Neural progenitor cell (in vitro differentiated cells): ENCODE measurements at regions not wholly inside any gene's neighbourhood (a gene's known extent, or its start where the extent isn't known, plus 50 kb on each side); places are given as distances from the start of the nearest gene placed in this dataset.
"Not testable (repeated sequence)": the region's sequence is repeated elsewhere in the genome, so short reads cannot be mapped to it uniquely, and the experiment has no call there.

Experiments
- CTCF ChIP-seq: fragments of 200-600 bp; sonication (generic); IDR thresholded peaks from 2 replicates; pipeline ENCODE4 v1.5.1; 2017; ENCODE audit warnings: antibody characterized with exemption, mild to moderate bottlenecking
- EZH2 ChIP-seq: fragments of 200-600 bp; sonication (generic); IDR thresholded peaks from 2 replicates; pipeline ENCODE4 v1.6.1; 2017; ENCODE audit warnings: antibody characterized with exemption, mild to moderate bottlenecking, moderate library complexity
- EZH2phosphoT487 ChIP-seq: fragments of 200-600 bp; sonication (generic); IDR thresholded peaks from 2 replicates; pipeline ENCODE4 v1.6.1; 2017; ENCODE audit warnings: antibody characterized with exemption

- TF ChIP-seq CTCF, EZH2phosphoT487, EZH2: not testable (repeated sequence)
Observed at GRCh38 chr5:175331173-175332036, 112.6 kb downstream of the DRD1 start.
